Mesenchymal stem cell (in vitro differentiated cells and primary cell): ENCODE measurements at regions not wholly inside any gene's neighbourhood (a gene's known extent, or its start where the extent isn't known, plus 50 kb on each side); places are given as distances from the start of the nearest gene placed in this dataset.

Experiments
- DNase-seq: peaks from one replicate; pipeline ENCODE4 v3.0.0-alpha.2; 2013
- H2AFZ ChIP-seq: one replicate; pipeline ENCODE4 v1.6.1; 2013; ENCODE audit warnings: low read depth, mild to moderate bottlenecking, control low read depth, inconsistent platforms, low read length, moderate library complexity
- H2AK5ac ChIP-seq: 2 replicates; pipeline ENCODE4 v1.6.1; 2013; ENCODE audit warnings: low read length, moderate library complexity, mild to moderate bottlenecking, inconsistent platforms; ENCODE audit not compliant: severe bottlenecking
- H2BK120ac ChIP-seq: one replicate; pipeline ENCODE4 v1.6.1; 2013; ENCODE audit warnings: low read depth, mild to moderate bottlenecking, inconsistent platforms, low read length, moderate library complexity
- H2BK12ac ChIP-seq, 2 experiments: one replicate each; pipeline ENCODE4 v1.6.1; 2013; ENCODE audit warnings: inconsistent platforms in 2 of 2, low read length in 2 of 2, mild to moderate bottlenecking in 2 of 2, moderate library complexity in 2 of 2, control low read depth in 1 of 2
- H2BK15ac ChIP-seq: one replicate; pipeline ENCODE4 v1.6.1; 2013; ENCODE audit warnings: mild to moderate bottlenecking, low read depth, inconsistent platforms; ENCODE audit not compliant: poor library complexity, severe bottlenecking
- H2BK5ac ChIP-seq: 2 replicates; pipeline ENCODE4 v1.6.1; 2013; ENCODE audit warnings: low read depth, mild to moderate bottlenecking, low read length, control low read depth, inconsistent platforms; ENCODE audit not compliant: poor library complexity, severe bottlenecking
- H3K14ac ChIP-seq, 2 experiments: one replicate each; pipeline ENCODE4 v1.6.1; 2013; ENCODE audit warnings: inconsistent platforms in 2 of 2, low read length in 2 of 2, control low read depth in 1 of 2, mild to moderate bottlenecking in 1 of 2, moderate library complexity in 1 of 2
- H3K18ac ChIP-seq, 2 experiments: one replicate each; pipeline ENCODE4 v1.6.1; 2013; ENCODE audit warnings: inconsistent platforms in 2 of 2, low read length in 2 of 2, control low read depth in 1 of 2, low read depth in 1 of 2, mild to moderate bottlenecking in 1 of 2
- H3K23ac ChIP-seq, 2 experiments: one replicate each; pipeline ENCODE4 v1.6.1; 2013; ENCODE audit warnings: inconsistent platforms in 2 of 2, low read length in 2 of 2, mild to moderate bottlenecking in 2 of 2, moderate library complexity in 2 of 2, control low read depth in 1 of 2
- H3K27ac ChIP-seq: 2 replicates; pipeline ENCODE4 v1.5.1; 2013; ENCODE audit warnings: mild to moderate bottlenecking, moderate library complexity, low read length, control low read depth, inconsistent platforms; ENCODE audit not compliant: poor library complexity, severe bottlenecking
- H3K27me3 ChIP-seq, 2 experiments: 2 replicates each; pipeline versions ENCODE4 v1.6.1 to v1.7.0; 2013; ENCODE audit warnings: low read length in 2 of 2, mild to moderate bottlenecking in 2 of 2, moderate library complexity in 2 of 2, control low read depth in 1 of 2, inconsistent platforms in 1 of 2; ENCODE audit not compliant: control insufficient read depth in 1 of 2, insufficient read depth in 1 of 2
- H3K36me3 ChIP-seq, 2 experiments: 2 replicates each; pipeline versions ENCODE4 v1.6.1 to v1.7.0; 2013; ENCODE audit warnings: low read length in 2 of 2, control low read depth in 1 of 2, inconsistent platforms in 1 of 2, low read depth in 1 of 2, mild to moderate bottlenecking in 1 of 2; ENCODE audit not compliant: insufficient read depth in 2 of 2, control insufficient read depth in 1 of 2
- H3K4ac ChIP-seq, 2 experiments: one replicate each; pipeline ENCODE4 v1.6.1; 2013; ENCODE audit warnings: inconsistent platforms in 2 of 2, low read length in 2 of 2, mild to moderate bottlenecking in 2 of 2, moderate library complexity in 2 of 2, control low read depth in 1 of 2, low read depth in 1 of 2
- H3K4me1 ChIP-seq: 2 replicates; pipeline ENCODE4 v1.6.1; 2013; ENCODE audit warnings: low read depth, low read length, control low read depth; ENCODE audit not compliant: control insufficient read depth, insufficient read depth
- H3K4me2 ChIP-seq: 2 replicates; pipeline ENCODE4 v1.6.1; 2013; ENCODE audit warnings: low read length, mild to moderate bottlenecking, inconsistent platforms; ENCODE audit not compliant: poor library complexity, severe bottlenecking
- H3K4me3 ChIP-seq, 2 experiments: 2 replicates each; pipeline versions ENCODE4 v1.5.1 to v1.7.0; 2013; ENCODE audit warnings: low read length in 2 of 2, mild to moderate bottlenecking in 2 of 2, control low read depth in 1 of 2, low read depth in 1 of 2; ENCODE audit not compliant: insufficient read depth in 1 of 2
- H3K79me1 ChIP-seq: replicated peaks from 2 replicates; pipeline ENCODE4 v1.6.1; 2013; ENCODE audit warnings: mild to moderate bottlenecking, control low read depth, low read length, inconsistent platforms; ENCODE audit not compliant: poor library complexity, severe bottlenecking
- H3K9ac ChIP-seq: 2 replicates; pipeline ENCODE4 v1.7.0; 2013; ENCODE audit warnings: mild to moderate bottlenecking, low read length, moderate library complexity
- H3K9me3 ChIP-seq: 2 replicates; pipeline ENCODE4 v1.7.0; 2013; ENCODE audit warnings: mild to moderate bottlenecking, low read length; ENCODE audit not compliant: control insufficient read depth
- H4K8ac ChIP-seq: one replicate; pipeline ENCODE4 v1.6.1; 2013; ENCODE audit warnings: inconsistent platforms, mild to moderate bottlenecking, low read length, moderate library complexity
- H4K91ac ChIP-seq: one replicate; pipeline ENCODE4 v1.6.1; 2013; ENCODE audit warnings: mild to moderate bottlenecking, low read length, inconsistent platforms
- WGBS: methylation state at CpG from one replicate; pipeline ENCODE4 v1.1.7; 2013; ENCODE audit warnings: mixed read lengths; 5-methylcytosine and 5-hydroxymethylcytosine counted together

- H3K14ac ChIP-seq, result no peak overlapping the region
- 96% methylated on average over 2 of the region's 5 CpGs for whole genome bisulfite sequencing
- H3K4me3 ChIP-seq, result no peak overlapping the region
- H3K23ac ChIP-seq, result no peak overlapping the region
- no peak overlapping the region for H3K4me2 ChIP-seq
- H3K4me1 ChIP-seq, result peaks cover 11% of the 10 kb centered on the region
- H3K18ac ChIP-seq, result no peak overlapping the region
- no peak overlapping the region for H2BK5ac ChIP-seq
- no peak for DNase-seq
- no peak overlapping the region for H4K8ac ChIP-seq
- peaks cover 5% of the 10 kb centered on the region for H3K79me1 ChIP-seq
- H2AFZ ChIP-seq, result no peak overlapping the region
- no peak overlapping the region for H2BK15ac ChIP-seq
- H3K4ac ChIP-seq, result peak overlapping the region in 1 of 2 experiments; percentile 63
- no peak overlapping the region for H2BK12ac ChIP-seq
- no peak overlapping the region for H2AK5ac ChIP-seq
- H3K9ac ChIP-seq, result peak overlapping the region; percentile 22
- peaks cover 0 to 3% of the 10 kb centered on the region in 2 experiments for H3K36me3 ChIP-seq
- H3K27me3 ChIP-seq, result no peaks in the 10 kb centered on the region
- no peak overlapping the region for H4K91ac ChIP-seq
- H2BK120ac ChIP-seq, result no peak overlapping the region
- H3K27ac ChIP-seq, result no peak overlapping the region
- H3K9me3 ChIP-seq, result no peaks in the 10 kb centered on the region
Measured at GRCh38 chr6:144341831-144342527, 56.8 kb downstream of the UTRN start.

- no peak overlapping the region for H2BK120ac ChIP-seq
- peak overlapping the region; percentile 4 for H2AK5ac ChIP-seq
Measured at GRCh38 chr6:144343701-144344428, 58.7 kb downstream of the UTRN start.

GRCh38 chr6:144344646-144345045, 59.5 kb downstream of the UTRN start:
- Histone ChIP-seq H3K27me3 (no peaks in the 10 kb centered on the region), H4K91ac (no peak overlapping the region)
- 81% methylated on average over 4 of the region's 5 CpGs for WGBS

More at GRCh38 chr6:144343701-144344428, 58.7 kb downstream of the UTRN start:
- H3K36me3 ChIP-seq, result peaks cover 0 to 3% of the 10 kb centered on the region in 2 experiments
- H3K4me2 ChIP-seq, result peak overlapping the region; percentile 43
- no peak for DNase-seq
- no peak overlapping the region for H3K23ac ChIP-seq
- 51% methylated on average over 7 of the region's 10 CpGs for WGBS
- H2BK12ac ChIP-seq, result peak overlapping the region in 1 of 2 experiments; percentile 6
- no peak overlapping the region for H3K4me3 ChIP-seq
- H3K4ac ChIP-seq, result peak overlapping the region in 1 of 2 experiments; percentile 49
- no peak overlapping the region for H4K91ac ChIP-seq
- peak overlapping the region; percentile 59 for H4K8ac ChIP-seq
- H3K9ac ChIP-seq, result no peak overlapping the region
- peaks cover 5% of the 10 kb centered on the region for H3K79me1 ChIP-seq
- H3K18ac ChIP-seq, result peak overlapping the region; percentile 11 to 13
- H3K9me3 ChIP-seq, result no peaks in the 10 kb centered on the region
- H2BK15ac ChIP-seq, result no peak overlapping the region
- peaks cover 16% of the 10 kb centered on the region for H3K4me1 ChIP-seq
- H3K14ac ChIP-seq, result no peak overlapping the region
- no peak overlapping the region for H2BK5ac ChIP-seq
- H3K27ac ChIP-seq, result peak overlapping the region; percentile 58
- H2AFZ ChIP-seq, result peak overlapping the region; percentile 1
- H3K27me3 ChIP-seq, result no peaks in the 10 kb centered on the region

DNA sequence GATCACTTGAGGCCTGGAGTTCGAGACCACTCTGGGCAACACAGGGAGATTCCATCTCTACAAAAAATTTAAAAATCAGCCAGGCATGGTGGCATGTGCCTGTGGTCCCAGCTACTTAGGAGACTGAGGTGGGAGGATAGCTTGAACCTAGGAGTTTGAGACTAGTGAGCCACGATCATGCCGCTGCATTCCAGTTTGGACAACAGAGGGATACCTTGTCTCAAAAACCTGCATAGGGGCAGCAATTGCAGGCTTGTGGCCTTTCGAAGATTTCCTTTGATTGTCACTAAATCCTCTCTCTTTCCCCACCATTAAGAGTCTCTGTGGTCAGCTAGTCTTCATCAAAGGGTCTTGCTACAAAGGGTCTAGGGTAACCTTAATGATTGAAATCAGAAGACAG, 60.3 kb downstream of the UTRN start:
- no peak overlapping the region for H4K91ac ChIP-seq
- H3K36me3 ChIP-seq, result peaks cover 0 to 3% of the 10 kb centered on the region in 2 experiments
- 100% methylated on average over 3 of the region's 4 CpGs for WGBS

More at GRCh38 chr6:144344646-144345045, 59.5 kb downstream of the UTRN start:
- Histone ChIP-seq H3K4me1 (peaks cover 19% of the 10 kb centered on the region), H3K18ac (peak overlapping the region in 1 of 2 experiments; percentile 44), H3K23ac (no peak overlapping the region), H4K8ac (no peak overlapping the region), H2AK5ac (no peak overlapping the region), H2AFZ (no peak overlapping the region), H3K27ac (peak overlapping the region; percentile 58), H3K4me2 (no peak overlapping the region), H3K14ac (no peak overlapping the region), H3K4me3 (no peak overlapping the region), H3K4ac (no peak overlapping the region), H2BK120ac (no peak overlapping the region), H2BK5ac (no peak overlapping the region), H3K9ac (no peak overlapping the region), H3K79me1 (peaks cover 5% of the 10 kb centered on the region), H2BK15ac (no peak overlapping the region), H2BK12ac (no peak overlapping the region), H3K9me3 (no peaks in the 10 kb centered on the region), H3K36me3 (peaks cover 0 to 3% of the 10 kb centered on the region in 2 experiments)
- DNase-seq, result no peak

More for the DNA sequence above, 60.3 kb downstream of the UTRN start:
- Histone ChIP-seq H3K23ac (no peak overlapping the region), H3K4ac (peak overlapping the region in 1 of 2 experiments; percentile 8), H3K18ac (peak overlapping the region in 1 of 2 experiments; percentile 61), H2BK15ac (no peak overlapping the region), H3K4me1 (peaks cover 20% of the 10 kb centered on the region), H2BK120ac (no peak overlapping the region), H4K8ac (no peak overlapping the region), H3K4me2 (no peak overlapping the region), H3K27ac (no peak overlapping the region), H2AK5ac (no peak overlapping the region), H3K14ac (no peak overlapping the region), H3K4me3 (no peak overlapping the region), H3K9me3 (no peaks in the 10 kb centered on the region), H3K79me1 (peaks cover 3% of the 10 kb centered on the region), H2BK12ac (no peak overlapping the region), H2BK5ac (no peak overlapping the region), H2AFZ (no peak overlapping the region), H3K27me3 (no peaks in the 10 kb centered on the region), H3K9ac (no peak overlapping the region)
- no peak for DNase-seq
